ENCODE measurements at regions not wholly inside any gene's neighbourhood (a gene's known extent, or its start where the extent isn't known, plus 50 kb on each side); places are given as distances from the start of the nearest gene placed in this dataset.

GRCh38 chr17:33438139-33438538 lies 145.0 kb upstream of the ASIC2 start:
- H3K4me1 ChIP-seq = no peaks in the 10 kb centered on the region
- H3K27ac ChIP-seq = no peak overlapping the region
- intact Hi-C loops (cut with DNase I) = no loop called here
- no peaks in the 10 kb centered on the region for H3K36me3 ChIP-seq
- DNase-seq = no peak
- WGBS, 2 donors = 59 to 80% methylated on average over 2 of the region's 2 CpGs
- TF ChIP-seq POLR2A (IDR thresholded peaks at IDR 0.05) (no peak), CTCF (IDR thresholded peaks at IDR 0.05) (no peak)
- H3K9me3 ChIP-seq = no peaks in the 10 kb centered on the region
- H3K4me3 ChIP-seq (replicated peaks in 1 of 3) = no peak overlapping the region
- H3K27me3 ChIP-seq = no peaks in the 10 kb centered on the region

- no peaks in the 10 kb centered on the region for H3K27me3 ChIP-seq
- no peak overlapping the region for H3K27ac ChIP-seq
- intact Hi-C loops (cut with DNase I) = no loop called here
- no peaks in the 10 kb centered on the region for H3K36me3 ChIP-seq
- 42 to 71% methylated on average over 1 of the region's 1 CpG for WGBS, 2 donors
- no peak overlapping the region for H3K4me3 ChIP-seq (replicated peaks in 1 of 3)
- DNase-seq = no peak
- H3K4me1 ChIP-seq = no peaks in the 10 kb centered on the region
- H3K9me3 ChIP-seq = no peaks in the 10 kb centered on the region
- TF ChIP-seq CTCF (IDR thresholded peaks at IDR 0.05) (no peak), POLR2A (IDR thresholded peaks at IDR 0.05) (no peak)
Measured at GRCh38 chr17:33438578-33438977, 145.5 kb upstream of the ASIC2 start.

GRCh38 chr17:33442320-33442719 lies 149.2 kb upstream of the ASIC2 start:
- no peak for TF ChIP-seq POLR2A (IDR thresholded peaks at IDR 0.05)
- no peak for TF ChIP-seq CTCF (IDR thresholded peaks at IDR 0.05)
- no peaks in the 10 kb centered on the region for H3K36me3 ChIP-seq
- intact Hi-C loops (cut with DNase I) = no loop called here
- H3K27me3 ChIP-seq = no peaks in the 10 kb centered on the region
- H3K4me3 ChIP-seq (replicated peaks in 1 of 3) = no peak overlapping the region
- H3K4me1 ChIP-seq = no peaks in the 10 kb centered on the region
- H3K9me3 ChIP-seq = no peaks in the 10 kb centered on the region
- 97 to 98% methylated on average over 1 of the region's 1 CpG for WGBS, 2 donors
- H3K27ac ChIP-seq = no peak overlapping the region
- DNase-seq = no peak

GRCh38 chr17:33444731-33445130 lies 151.6 kb upstream of the ASIC2 start:
- Histone ChIP-seq H3K27me3 (no peaks in the 10 kb centered on the region), H3K36me3 (no peaks in the 10 kb centered on the region), H3K4me3 (replicated peaks in 1 of 3) (no peak overlapping the region), H3K4me1 (no peaks in the 10 kb centered on the region), H3K9me3 (no peaks in the 10 kb centered on the region), H3K27ac (no peak overlapping the region)
- no peak for DNase-seq
- 84 to 87% methylated on average over 3 of the region's 3 CpGs for WGBS, 2 donors
- TF ChIP-seq POLR2A (IDR thresholded peaks at IDR 0.05) = no peak
- no peak for TF ChIP-seq CTCF (IDR thresholded peaks at IDR 0.05)
- intact Hi-C loops (cut with DNase I) = no loop called here

GRCh38 chr17:33447090-33447489 lies 154.0 kb upstream of the ASIC2 start:
- no peak for DNase-seq
- intact Hi-C loops (cut with DNase I) = no loop called here
- Histone ChIP-seq H3K27me3 (no peaks in the 10 kb centered on the region), H3K4me3 (replicated peaks in 1 of 3) (no peak overlapping the region), H3K9me3 (no peaks in the 10 kb centered on the region), H3K27ac (no peak overlapping the region), H3K36me3 (no peaks in the 10 kb centered on the region), H3K4me1 (no peaks in the 10 kb centered on the region)
- WGBS, 2 donors = 34 to 39% methylated on average over 5 of the region's 5 CpGs
- no peak for TF ChIP-seq POLR2A (IDR thresholded peaks at IDR 0.05)
- no peak for TF ChIP-seq CTCF (IDR thresholded peaks at IDR 0.05)
